Left kidney (tissue), 1 donor: ENCODE measurements at regions not wholly inside any gene's neighbourhood (a gene's known extent, or its start where the extent isn't known, plus 50 kb on each side); places are given as distances from the start of the nearest gene placed in this dataset.

Experiments
- DNase-seq: peaks from one replicate; pipeline ENCODE4 v3.0.0-alpha.2; 2013

DNA sequence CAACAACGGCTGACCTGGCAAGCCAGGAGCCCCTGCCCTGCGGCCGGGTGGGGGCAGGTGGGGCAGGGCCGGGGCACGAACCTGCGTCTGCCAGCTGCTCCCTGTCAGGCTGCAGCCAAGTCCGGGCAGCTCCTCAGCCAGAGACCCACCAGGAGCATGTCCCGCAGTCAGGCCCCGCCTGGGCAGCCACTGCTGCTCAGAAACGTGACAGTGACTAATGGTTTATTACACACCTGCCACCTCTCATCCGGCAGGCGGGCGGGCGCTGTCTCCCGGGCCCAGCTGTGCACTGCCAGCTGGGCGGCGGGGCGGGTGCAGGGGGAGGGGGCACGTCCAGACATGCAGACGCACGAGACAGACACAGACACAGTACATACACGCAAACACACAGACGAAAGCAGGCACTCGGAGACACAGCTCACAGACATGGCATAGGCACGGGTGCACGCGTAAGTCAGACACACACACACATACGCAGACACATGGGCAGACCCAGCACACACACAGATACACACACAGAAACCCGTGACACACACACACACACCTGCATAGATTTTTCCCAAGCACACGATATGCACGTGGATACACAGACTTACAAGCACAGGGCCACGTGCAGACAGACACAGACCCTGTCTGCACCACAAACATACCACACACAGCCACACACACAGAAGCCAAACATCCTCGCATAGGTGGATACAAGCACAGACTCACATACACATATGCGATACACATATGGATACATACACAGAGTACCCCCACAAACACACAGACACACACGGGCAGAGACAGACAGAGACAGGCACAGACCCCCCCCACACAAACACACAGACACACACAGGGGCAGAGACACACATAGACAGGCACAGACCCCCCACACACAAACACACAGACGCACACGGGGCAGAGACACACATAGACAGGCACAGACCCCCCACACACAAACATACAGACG, 248.3 kb upstream of the CIBAR2 start:
- DNase-seq: no peak

DNA sequence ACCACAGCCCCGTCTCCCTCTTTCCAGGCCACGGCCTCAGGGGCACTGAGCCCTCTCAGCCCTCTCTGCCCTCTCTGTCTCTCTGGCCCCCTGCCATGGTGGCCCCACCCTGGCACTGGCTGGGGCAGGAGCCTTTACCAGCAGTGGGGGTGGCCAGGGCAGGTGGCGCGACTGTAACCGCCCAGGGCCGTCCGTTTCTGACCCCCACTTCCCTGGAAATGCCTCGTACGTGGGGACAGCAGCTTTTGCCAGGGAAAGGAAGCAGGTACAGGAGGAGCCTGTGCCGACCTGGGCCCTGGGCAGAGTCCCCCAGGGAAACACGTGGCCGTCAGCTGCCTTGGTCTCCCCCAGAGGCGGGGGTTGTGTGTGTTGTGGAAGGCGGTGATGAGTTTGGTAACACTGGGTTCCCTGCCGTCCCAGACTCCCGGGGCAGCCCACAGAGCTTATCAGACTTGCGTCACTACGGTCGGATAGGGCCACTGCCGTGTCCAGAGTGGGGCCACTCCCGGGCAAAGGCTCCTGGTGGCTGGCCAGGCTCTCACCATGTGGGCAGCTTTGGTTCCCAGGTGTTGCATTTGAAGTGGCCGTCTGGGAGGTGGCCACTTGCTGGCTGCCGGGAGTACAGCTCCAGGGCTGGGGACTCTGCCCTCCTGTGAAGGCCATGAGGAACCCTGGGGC, 249.3 kb upstream of the CIBAR2 start:
- DNase-seq: no peak

DNA sequence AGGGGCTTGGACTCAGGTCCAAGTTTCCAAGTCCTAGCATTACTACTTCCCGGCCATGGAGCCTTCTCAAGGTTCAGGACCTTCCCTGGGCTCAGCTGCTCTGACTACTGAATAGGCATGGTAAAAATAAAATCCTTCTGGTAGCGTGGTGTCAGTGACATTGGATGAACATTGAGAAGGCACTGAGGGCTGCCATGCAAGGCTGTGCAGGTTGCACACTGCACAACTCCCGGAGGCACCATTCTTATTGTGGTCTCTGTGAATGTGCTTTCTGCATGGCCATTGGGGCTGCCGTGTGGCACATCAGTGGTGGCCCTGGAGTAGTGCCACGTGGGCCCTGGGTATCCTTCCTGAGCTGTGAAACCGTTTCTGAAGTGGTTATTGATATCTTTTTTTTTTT, 250.2 kb upstream of the CIBAR2 start:
- DNase-seq: no peak

GRCh38 chr16:85363427-85363826, 249.7 kb upstream of the GSE1 start:
- no peak for DNase-seq

GRCh38 chr16:85363881-85364280, 249.2 kb upstream of the GSE1 start:
- no peak for DNase-seq

- no peak for DNase-seq
These were observed 248.6 kb upstream of the GSE1 start for GRCh38 chr16:85364323-85365040.

- no peak for DNase-seq
These were observed 248.0 kb upstream of the GSE1 start for GRCh38 chr16:85365120-85365519.

- no peak for DNase-seq
These were observed 246.9 kb upstream of the GSE1 start for GRCh38 chr16:85366031-85366763.

DNA sequence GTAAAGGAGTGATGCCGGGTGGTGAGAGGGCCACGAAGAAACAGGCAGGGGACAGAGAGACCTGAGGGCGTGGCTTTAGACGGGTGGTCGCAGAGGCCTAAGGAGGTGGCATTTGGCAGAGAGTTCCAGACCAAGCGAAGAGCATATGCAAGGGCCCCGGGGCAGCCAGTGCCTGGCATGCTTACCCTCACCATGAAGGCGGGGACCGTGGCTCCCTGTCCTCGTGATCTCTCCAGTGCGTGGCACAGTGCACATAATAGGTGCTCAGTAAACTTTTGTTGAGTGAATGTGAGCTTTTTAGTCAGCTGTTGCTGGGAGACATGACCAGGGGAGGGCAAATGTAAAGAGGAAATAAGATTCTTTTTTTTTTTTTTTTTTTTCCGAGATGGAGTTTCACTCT, 245.6 kb upstream of the GSE1 start:
- no peak for DNase-seq

DNA sequence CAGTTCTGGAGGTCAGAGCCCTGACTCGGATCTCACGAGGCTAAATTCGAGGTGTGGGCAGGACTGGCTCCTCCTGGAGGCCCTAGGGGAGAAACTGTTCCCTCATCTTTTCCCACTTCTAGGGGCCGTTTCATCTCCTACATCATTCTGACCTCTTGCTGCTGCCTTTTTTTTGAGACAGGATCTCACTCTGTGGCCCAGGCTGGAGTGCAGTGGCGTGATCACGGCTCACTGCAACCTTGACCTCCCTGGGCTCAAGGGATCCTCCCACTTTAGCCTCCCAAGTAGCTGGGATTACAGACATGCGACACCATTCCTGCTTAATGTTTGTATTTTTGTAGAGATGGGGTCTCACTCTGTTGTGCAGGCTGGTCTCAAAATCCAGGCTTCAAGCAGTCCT, 244.1 kb upstream of the GSE1 start:
- DNase-seq: no peak

DNA sequence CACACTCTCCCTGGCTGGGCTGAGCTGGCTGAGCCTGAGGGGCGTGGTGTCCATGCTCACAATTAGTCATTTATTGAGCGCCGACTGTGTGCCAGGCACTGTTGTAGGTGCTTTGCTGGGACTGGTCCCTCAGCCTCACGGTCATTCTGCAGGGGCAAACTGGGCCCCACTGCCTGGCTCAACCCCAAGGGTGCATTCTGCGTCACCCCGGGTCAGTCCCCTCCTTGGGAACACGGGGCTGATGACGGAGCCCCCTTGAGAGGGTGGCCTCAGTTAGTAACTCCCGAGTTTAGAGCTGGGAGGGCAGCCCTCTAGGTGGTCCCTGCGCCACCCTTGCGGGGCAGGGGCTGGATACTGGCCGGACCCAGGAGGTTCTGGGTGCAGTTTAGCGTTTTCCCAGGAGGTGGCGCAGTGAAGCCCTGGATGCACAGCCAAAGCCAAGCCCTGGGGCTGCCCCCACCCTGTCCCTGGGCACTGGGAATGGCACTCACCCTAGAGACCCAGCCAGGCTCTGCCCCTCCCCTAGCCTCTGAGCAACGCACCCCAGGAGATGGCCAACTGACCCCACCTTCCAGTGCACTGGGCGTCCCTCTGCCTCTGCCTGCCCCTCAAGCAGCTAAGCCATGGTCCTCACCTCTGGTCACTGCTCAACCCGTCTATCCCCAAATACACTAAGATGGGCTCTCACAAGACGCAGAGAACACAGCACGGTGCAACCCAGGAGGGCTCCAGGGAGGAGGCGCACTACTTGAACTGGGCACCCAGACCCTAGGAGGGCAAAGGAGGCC, 243.2 kb upstream of the GSE1 start:
- no peak for DNase-seq

DNA sequence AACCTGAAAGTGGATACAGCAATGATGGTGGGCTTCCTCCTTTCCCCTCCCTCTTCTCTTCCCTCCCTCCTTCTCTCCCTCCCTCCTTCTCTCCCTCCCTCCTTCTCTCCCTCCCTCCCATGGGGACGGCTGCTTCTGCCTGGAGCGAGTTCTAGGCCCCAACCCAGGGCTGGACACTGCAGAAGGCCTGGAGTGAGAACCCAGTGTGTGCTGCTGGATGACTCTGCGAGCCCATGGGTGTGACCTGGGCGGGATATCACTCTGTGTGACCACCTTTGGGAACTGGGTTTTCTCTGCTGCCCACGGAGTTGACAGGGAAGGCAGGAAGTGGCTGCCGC, 242.6 kb upstream of the GSE1 start:
- no peak for DNase-seq

DNA sequence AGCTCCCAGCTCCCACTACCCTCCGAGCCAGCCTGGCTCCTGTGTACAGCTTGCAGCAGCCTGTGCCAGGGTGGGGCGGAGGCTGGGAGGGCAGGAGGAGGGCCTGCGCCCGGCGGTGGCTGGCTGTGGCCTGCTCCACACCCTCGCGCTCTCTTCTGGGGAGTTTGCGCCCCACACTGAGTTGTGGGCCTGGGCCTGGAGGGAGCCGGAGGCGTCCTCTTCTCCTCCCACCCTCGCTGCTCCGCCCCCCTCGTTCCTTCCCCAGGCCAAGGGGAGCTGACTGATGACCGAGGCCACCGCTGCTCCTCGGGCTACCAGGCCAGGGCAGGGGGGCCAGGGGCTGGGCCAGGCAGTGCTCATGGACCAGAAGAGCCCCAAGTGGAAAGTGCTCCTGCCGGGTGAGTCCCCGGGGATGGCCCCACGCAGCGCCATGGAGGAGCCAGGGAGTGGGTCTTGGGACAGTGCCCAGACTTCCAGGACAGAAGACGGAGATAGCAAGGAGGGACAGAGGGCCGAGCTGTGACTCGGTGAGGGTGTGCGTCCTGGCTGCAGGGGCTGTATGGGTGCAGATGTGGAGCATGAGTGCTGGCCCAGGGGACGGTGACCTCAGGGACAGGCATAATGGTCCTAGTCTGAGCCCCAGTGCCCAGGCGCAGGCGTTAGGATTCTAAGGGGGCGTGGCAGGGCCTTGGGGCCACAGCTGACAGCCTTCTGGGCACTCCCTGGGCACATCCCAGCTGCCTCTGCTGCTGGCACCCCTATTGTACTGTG, 242.1 kb upstream of the GSE1 start:
- no peak for DNase-seq

DNA sequence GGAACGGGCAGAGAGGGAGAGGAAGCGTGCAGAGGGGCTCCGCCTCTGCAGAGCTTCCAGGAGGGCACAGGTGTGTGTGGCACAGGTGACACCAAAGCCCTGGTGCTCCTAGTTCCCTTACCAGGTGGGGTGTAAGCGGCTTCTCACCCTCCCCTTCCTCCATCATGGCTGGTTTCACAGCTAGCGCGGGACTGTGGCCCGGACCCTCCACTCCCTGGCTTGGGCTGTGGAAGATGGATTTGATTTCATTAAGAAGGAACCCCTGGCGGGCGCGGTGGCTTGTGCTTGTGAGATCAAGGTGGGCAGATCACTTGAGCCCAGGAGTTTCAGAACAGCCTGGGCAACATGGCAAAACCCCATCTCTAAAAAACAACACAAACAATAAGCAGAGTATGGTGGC, 241.2 kb upstream of the GSE1 start:
- no peak for DNase-seq

GRCh38 chr16:85372627-85373372, 240.3 kb upstream of the GSE1 start:
- no peak for DNase-seq

DNA sequence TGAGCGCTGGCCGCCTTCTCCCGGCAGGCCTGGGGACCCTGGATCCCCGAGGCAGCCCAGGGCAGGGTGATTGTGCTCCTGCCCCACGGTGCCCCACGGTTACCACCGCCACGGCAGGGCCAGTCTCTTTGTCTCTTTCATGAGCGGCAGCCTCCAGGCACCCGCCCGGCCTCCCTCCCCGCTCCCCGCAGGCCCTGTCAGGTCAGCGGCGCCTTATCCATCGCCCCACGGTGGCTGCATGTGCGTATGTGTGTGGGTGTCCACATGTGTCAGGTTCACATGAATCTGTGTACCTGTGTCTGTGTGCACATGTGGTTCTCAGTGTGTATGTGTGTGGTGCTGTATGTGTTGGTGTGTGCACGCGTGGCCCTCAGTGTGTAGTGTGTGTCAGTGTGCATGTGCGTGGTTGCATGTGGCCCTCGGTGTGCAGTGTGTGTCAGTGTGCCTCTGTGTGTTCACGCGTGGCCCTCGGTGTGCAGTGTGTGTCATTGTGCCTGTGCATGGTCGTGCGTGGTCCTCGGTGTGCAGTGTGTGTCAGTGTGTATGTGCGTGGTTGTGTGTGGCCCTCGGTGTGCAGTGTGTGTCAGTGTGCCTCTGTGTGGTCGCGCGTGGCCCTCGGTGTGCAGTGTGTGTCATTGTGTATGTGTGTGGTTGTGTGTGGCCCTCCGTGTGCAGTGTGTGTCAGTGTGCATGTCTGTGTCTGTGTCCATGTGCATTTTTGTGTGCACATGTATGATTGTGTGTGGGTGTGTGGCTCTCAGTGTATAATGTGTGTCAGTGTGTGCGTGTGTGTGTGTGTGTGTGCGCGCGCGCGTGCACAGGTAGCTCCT, 239.2 kb upstream of the GSE1 start:
- DNase-seq: no peak

DNA sequence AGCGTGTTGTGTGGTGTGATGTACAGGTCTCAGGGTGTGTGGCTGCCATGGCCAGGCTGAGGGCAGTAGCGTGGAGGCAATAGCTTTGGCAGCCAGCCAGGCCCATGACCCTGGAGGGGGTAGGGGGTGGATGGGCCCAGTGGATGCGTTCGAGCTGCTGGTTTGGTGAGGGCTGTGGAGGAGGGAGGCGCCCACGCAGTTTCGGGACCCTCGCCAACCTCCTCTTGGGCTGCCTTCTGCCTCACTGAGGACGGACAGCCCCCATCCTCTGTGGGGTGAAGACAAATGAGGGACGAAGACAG, 238.6 kb upstream of the GSE1 start:
- DNase-seq: no peak

GRCh38 chr16:85375282-85375681, 237.8 kb upstream of the GSE1 start:
- no peak for DNase-seq
